WTC11 (cell line): ENCODE measurements at regions not wholly inside any gene's neighbourhood (a gene's known extent, or its start where the extent isn't known, plus 50 kb on each side); places are given as distances from the start of the nearest gene placed in this dataset.

Source experiments
- ATAC-seq: fragments of 200-7000 bp; cut with Tn5 transposase; 2 replicates; pipeline ENCODE4 v1.10.0; 2021; ENCODE audit warnings: mild to moderate bottlenecking, moderate library complexity
- CTCF ChIA-PET: fragments of 300-600 bp; sonication (Branson Sonifier 250); formaldehyde crosslinking; loops from one replicate; lab custom pipeline; 2021; ENCODE audit warnings: antibody characterized with exemption; lab: Charles Lee
- POLR2A ChIA-PET: fragments of 350-600 bp; sonication (Branson Sonifier 250); formaldehyde crosslinking; loops from one replicate; lab custom pipeline; 2021; ENCODE audit warnings: antibody characterized with exemption; lab: Charles Lee
- DNase-seq: peaks from one replicate; pipeline ENCODE4 v3.0.0; 2021; ENCODE audit warnings: low spot score
- H3K27ac Mint-ChIP-seq: 2 replicates; pipeline ENCODE4 v1.8.0; 2021; ENCODE audit warnings: mixed read lengths
- H3K27me3 Mint-ChIP-seq: 2 replicates; pipeline ENCODE4 v1.8.0; 2021; ENCODE audit warnings: low read depth, mild to moderate bottlenecking, moderate library complexity, mixed read lengths
- H3K36me3 Mint-ChIP-seq: 2 replicates; pipeline ENCODE4 v1.8.0; 2021; ENCODE audit warnings: mixed read lengths
- H3K4me1 Mint-ChIP-seq: 2 replicates; pipeline ENCODE4 v1.8.0; 2022; ENCODE audit warnings: mixed read lengths
- H3K4me3 Mint-ChIP-seq: 2 replicates; pipeline ENCODE4 v1.8.0; 2021; ENCODE audit warnings: mild to moderate bottlenecking, moderate library complexity, mixed read lengths
- H3K9me3 Mint-ChIP-seq: 2 replicates; pipeline ENCODE4 v1.8.0; 2021; ENCODE audit warnings: mixed read lengths
- ARID4B ChIP-seq: sonication (generic); formaldehyde crosslinking; IDR thresholded peaks from 2 replicates; pipeline ENCODE4 v1.8.0; 2023; ENCODE audit warnings: missing genetic modification reagents, mild to moderate bottlenecking, borderline replicate concordance
- ATF1 ChIP-seq: sonication (generic); formaldehyde crosslinking; IDR thresholded peaks from 2 replicates; pipeline ENCODE4 v1.8.1; 2023; ENCODE audit warnings: mild to moderate bottlenecking, moderate library complexity, missing genetic modification reagents
- CBFB ChIP-seq: sonication (generic); formaldehyde crosslinking; IDR thresholded peaks from 2 replicates; pipeline ENCODE4 v1.8.1; 2022; ENCODE audit warnings: mild to moderate bottlenecking, low read depth, missing genetic modification reagents
- CREM ChIP-seq: sonication (generic); formaldehyde crosslinking; IDR thresholded peaks from 2 replicates; pipeline ENCODE4 v1.8.1; 2022; ENCODE audit warnings: mild to moderate bottlenecking, missing genetic modification reagents, moderate library complexity
- E2F5 ChIP-seq: sonication (generic); formaldehyde crosslinking; IDR thresholded peaks from 2 replicates; pipeline ENCODE4 v1.8.1; 2022; ENCODE audit warnings: mild to moderate bottlenecking, moderate library complexity, missing genetic modification reagents
- ERG ChIP-seq: fragments of 250-450 bp; sonication (Bioruptor Pico); IDR thresholded peaks from 2 replicates; pipeline ENCODE4 v1.8.0; 2021; ENCODE audit warnings: mild to moderate bottlenecking
- FOXK1 ChIP-seq: sonication (generic); formaldehyde crosslinking; IDR thresholded peaks from 2 replicates; pipeline ENCODE4 v1.8.0; 2022; ENCODE audit warnings: mild to moderate bottlenecking, moderate library complexity, missing genetic modification reagents
- FOXP4 ChIP-seq: sonication (generic); formaldehyde crosslinking; IDR thresholded peaks from 2 replicates; pipeline ENCODE4 v1.8.0; 2022; ENCODE audit warnings: mild to moderate bottlenecking, missing genetic modification reagents
- HMGA2 ChIP-seq: fragments of 250-450 bp; sonication (Bioruptor Pico); IDR thresholded peaks from 2 replicates; pipeline ENCODE4 v1.4.0; 2021; ENCODE audit warnings: mild to moderate bottlenecking, moderate library complexity
- JUN ChIP-seq: sonication (generic); formaldehyde crosslinking; IDR thresholded peaks from 2 replicates; pipeline ENCODE4 v1.8.0; 2023; ENCODE audit warnings: mild to moderate bottlenecking, missing genetic modification reagents
- KAT7 ChIP-seq: sonication (generic); formaldehyde crosslinking; IDR thresholded peaks from 2 replicates; pipeline ENCODE4 v1.8.1; 2023; ENCODE audit warnings: missing genetic modification reagents, mild to moderate bottlenecking, borderline replicate concordance
- MLX ChIP-seq: sonication (generic); formaldehyde crosslinking; IDR thresholded peaks from 2 replicates; pipeline ENCODE4 v1.8.1; 2023; ENCODE audit warnings: mild to moderate bottlenecking, missing genetic modification reagents, moderate library complexity
- MXD4 ChIP-seq: fragments of 250-450 bp; sonication (Bioruptor Pico); IDR thresholded peaks from 2 replicates; pipeline ENCODE4 v1.8.0; 2021; ENCODE audit warnings: mild to moderate bottlenecking, moderate library complexity, borderline replicate concordance
- MYBL2 ChIP-seq: sonication (generic); formaldehyde crosslinking; IDR thresholded peaks from 2 replicates; pipeline ENCODE4 v1.8.1; 2023; ENCODE audit warnings: mild to moderate bottlenecking, moderate library complexity, missing genetic modification reagents
- SP1 ChIP-seq: sonication (generic); formaldehyde crosslinking; conservative IDR thresholded peaks from 2 replicates; pipeline ENCODE4 v1.8.1; 2022; ENCODE audit warnings: missing genetic modification reagents
- STAT6 ChIP-seq: sonication (generic); formaldehyde crosslinking; conservative IDR thresholded peaks from 2 replicates; pipeline ENCODE4 v1.8.1; 2023; ENCODE audit warnings: mild to moderate bottlenecking, low read depth, missing genetic modification reagents, moderate library complexity
- USF2 ChIP-seq: sonication (generic); formaldehyde crosslinking; IDR thresholded peaks from 2 replicates; pipeline ENCODE4 v1.8.1; 2023; ENCODE audit warnings: mild to moderate bottlenecking, missing genetic modification reagents, moderate library complexity
- ZBTB21 ChIP-seq: sonication (generic); formaldehyde crosslinking; IDR thresholded peaks from 2 replicates; pipeline ENCODE4 v1.8.1; 2023; ENCODE audit warnings: mild to moderate bottlenecking, missing genetic modification reagents, borderline replicate concordance
- ZNF138 ChIP-seq: sonication (generic); formaldehyde crosslinking; conservative IDR thresholded peaks from 2 replicates; pipeline ENCODE4 v1.8.1; 2022; ENCODE audit warnings: mild to moderate bottlenecking, moderate library complexity, missing genetic modification reagents
- ZNF317 ChIP-seq: sonication (generic); formaldehyde crosslinking; IDR thresholded peaks from 2 replicates; pipeline ENCODE4 v1.8.1; 2023; ENCODE audit warnings: low read depth, mild to moderate bottlenecking, moderate library complexity, missing genetic modification reagents, borderline replicate concordance
- ZNF396 ChIP-seq: fragments of 250-450 bp; sonication (Bioruptor Pico); IDR thresholded peaks from 2 replicates; pipeline ENCODE4 v1.8.0; 2021; ENCODE audit warnings: mild to moderate bottlenecking, moderate library complexity, borderline replicate concordance
- ZNF423 ChIP-seq: fragments of 250-450 bp; sonication (Bioruptor Pico); IDR thresholded peaks from 2 replicates; pipeline ENCODE4 v2.1.2; 2022; ENCODE audit warnings: mild to moderate bottlenecking, moderate library complexity

- H3K4me1 Mint-ChIP-seq, result peaks cover 65% of the 10 kb centered on the region
- H3K27me3 Mint-ChIP-seq, result peaks cover 27% of the 10 kb centered on the region
- DNase-seq (no peak), ATAC-seq (no peak)
- no peak for TF ChIP-seq ZNF138
- no peak for TF ChIP-seq ATF1
- no peak for TF ChIP-seq CREM (CRISPR knock-in tag)
- TF ChIP-seq MXD4, result no peak
- TF ChIP-seq JUN (CRISPR knock-in tag), result no peak
- no peak for TF ChIP-seq CBFB (CRISPR knock-in tag)
- no peak for TF ChIP-seq STAT6 (CRISPR knock-in tag)
- no peak for TF ChIP-seq E2F5
- no peak for TF ChIP-seq MYBL2
- TF ChIP-seq ZNF423 (CRISPR knock-in tag), result no peak
- no peak for TF ChIP-seq ZBTB21
- no peak for TF ChIP-seq ARID4B (CRISPR knock-in tag)
- TF ChIP-seq ZNF396, result no peak
- no peak for TF ChIP-seq MLX
- TF ChIP-seq HMGA2, result no peak
- ChIA-PET CTCF (interaction anchor here (0.5 kb wide), 1 partner anchor 43 kb away, joined by 3 read pairs; no protein-coding TSS in a partner anchor), POLR2A (no interaction called here)
- no peaks in the 10 kb centered on the region for H3K9me3 Mint-ChIP-seq
- H3K4me3 Mint-ChIP-seq, result no peak overlapping the region
- H3K36me3 Mint-ChIP-seq, result no peaks in the 10 kb centered on the region
- no peak overlapping the region for H3K27ac Mint-ChIP-seq
These were observed 426.7 kb downstream of the SOX2 start for GRCh38 chr3:182138393-182138792.

GRCh38 chr3:182139627-182140357 lies 428.1 kb downstream of the SOX2 start:
- TF ChIP-seq KAT7 (CRISPR knock-in tag) (no peak), FOXP4 (peak; percentile 67; the same call in 1 of the 2 replicates), SP1 (CRISPR knock-in tag) (0 out of 2 replicates have a peak, but pooled peaks have one; percentile 13), ZNF317 (CRISPR knock-in tag) (no peak), ZNF423 (CRISPR knock-in tag) (peak; percentile 89), ERG (CRISPR knock-in tag) (no peak), FOXK1 (CRISPR knock-in tag) (peak; percentile 65; the same call in 1 of the 2 replicates), USF2 (CRISPR knock-in tag) (no peak)
- CTCF ChIA-PET, result interaction anchor here (0.7 to 1.2 kb wide), 10 partner anchors 9 to 438 kb away, joined by 3 to 9 read pairs (median 3); no protein-coding TSS in a partner anchor

More at GRCh38 chr3:182139627-182140357, 428.1 kb downstream of the SOX2 start:
- Mint-ChIP-seq H3K27me3 (peaks cover 33% of the 10 kb centered on the region), H3K4me3 (no peak overlapping the region), H3K36me3 (no peaks in the 10 kb centered on the region), H3K9me3 (no peaks in the 10 kb centered on the region), H3K27ac (no peak overlapping the region; the same call in 1 of the 2 replicates), H3K4me1 (peaks cover 77% of the 10 kb centered on the region)
- POLR2A ChIA-PET, result no interaction called here
- DNase-seq, result peak; percentile 21
- ATAC-seq, result peak; percentile 85
